Prostate gland (tissue), 2 donors: ENCODE measurements at regions not wholly inside any gene's neighbourhood (a gene's known extent, or its start where the extent isn't known, plus 50 kb on each side); places are given as distances from the start of the nearest gene placed in this dataset.

Experiments
- DNase-seq: peaks from one replicate; pipeline ENCODE4 v3.0.0-alpha.2; 2019; ENCODE audit warnings: low spot score
- H3K27ac ChIP-seq, 2 donors: fragments of 200-600 bp; sonication (generic); 2 replicates each; pipeline ENCODE4 v1.5.1; 2017 to 2019
- H3K27me3 ChIP-seq: fragments of 200-600 bp; sonication (generic); replicated peaks from 2 replicates; pipeline ENCODE4 v1.5.1; 2019; ENCODE audit not compliant: insufficient read depth
- H3K36me3 ChIP-seq, 2 donors: fragments of 200-600 bp; sonication (generic); 1 replicate in 1 of 2; 2 replicates in 1 of 2; pipeline versions ENCODE4 v1.5.1 to v1.8.1; 2017 to 2019
- H3K4me1 ChIP-seq: fragments of 200-600 bp; sonication (generic); replicated peaks from 2 replicates; pipeline ENCODE4 v1.5.1; 2019
- H3K4me3 ChIP-seq, 2 donors: fragments of 200-600 bp; sonication (generic); 2 replicates each; pipeline ENCODE4 v1.5.1; 2017 to 2019
- H3K9me3 ChIP-seq: fragments of 200-600 bp; sonication (generic); 2 replicates; pipeline ENCODE4 v1.5.1; 2017
- CTCF ChIP-seq, 4 experiments: fragments of 200-600 bp in 2 of 4; fragments of 450-650 bp in 2 of 4; sonication (generic) in 2 of 4; IDR thresholded peaks; 1 replicate in 3 of 4; 2 replicates in 1 of 4; pipeline ENCODE4 v1.5.1; 2016 to 2019; ENCODE audit warnings: antibody characterized with exemption in 4 of 4, mild to moderate bottlenecking in 2 of 4, moderate library complexity in 2 of 4
- POLR2A ChIP-seq: fragments of 450-650 bp; IDR thresholded peaks from one replicate; pipeline ENCODE4 v1.6.1; 2016; ENCODE audit warnings: antibody characterized with exemption, mild to moderate bottlenecking
- POLR2AphosphoS5 ChIP-seq: sonication (generic); formaldehyde crosslinking; IDR thresholded peaks from one replicate; pipeline ENCODE4 v1.6.1; 2017; ENCODE audit warnings: antibody characterized with exemption
- WGBS: methylation state at CpG from one replicate; pipeline ENCODE4 v1.1.5; 2018; 5-methylcytosine and 5-hydroxymethylcytosine counted together
- intact Hi-C: fragments of 100-400 bp; cut with DNase I; formaldehyde crosslinking; loops from one replicate; pipeline ENCODE4 v1.14.2; 2022

GRCh38 chr14:48384821-48385220, 709.4 kb upstream of the MDGA2 start:
- no peaks in the 10 kb centered on the region for H3K4me1 ChIP-seq
- no peaks in the 10 kb centered on the region for H3K36me3 ChIP-seq
- TF ChIP-seq POLR2AphosphoS5 (no peak), POLR2A (no peak), CTCF (IDR thresholded peaks at IDR 0.05) (no peak)
- H3K4me3 ChIP-seq: no peak overlapping the region
- no peak for DNase-seq
- H3K9me3 ChIP-seq: no peaks in the 10 kb centered on the region
- H3K27me3 ChIP-seq: no peaks in the 10 kb centered on the region
- WGBS: 27% methylated on average over 1 of the region's 1 CpG
- intact Hi-C loops: no loop called here
- no peak overlapping the region for H3K27ac ChIP-seq

DNA sequence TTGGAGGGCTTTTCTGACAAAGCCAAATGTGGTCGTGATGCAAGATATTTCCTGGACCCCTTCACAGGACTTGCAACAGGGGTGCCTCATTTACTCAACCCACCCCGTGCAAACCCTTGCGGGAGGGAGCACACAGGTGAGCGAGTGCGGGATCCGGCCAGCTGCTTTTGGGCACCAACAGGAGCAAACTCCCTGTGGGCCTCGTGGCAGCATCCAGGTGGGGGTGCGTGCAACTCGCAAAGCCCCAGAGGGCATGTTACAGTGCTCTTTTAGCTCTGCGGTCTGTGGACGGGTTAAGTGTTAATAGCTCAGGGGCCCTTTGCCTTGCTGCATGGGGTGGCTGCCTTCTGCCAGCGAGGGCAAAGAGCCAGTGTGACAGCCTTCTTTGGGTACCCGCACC, 707.6 kb upstream of the MDGA2 start:
- H3K36me3 ChIP-seq: no peaks in the 10 kb centered on the region
- no peaks in the 10 kb centered on the region for H3K27me3 ChIP-seq
- no peak overlapping the region for H3K27ac ChIP-seq
- no peak for DNase-seq
- H3K9me3 ChIP-seq: no peaks in the 10 kb centered on the region
- 95% methylated on average over 13 of the region's 13 CpGs for WGBS
- H3K4me3 ChIP-seq: no peak overlapping the region
- TF ChIP-seq POLR2A (no peak), POLR2AphosphoS5 (no peak), CTCF (IDR thresholded peaks at IDR 0.05) (no peak)
- no peaks in the 10 kb centered on the region for H3K4me1 ChIP-seq
- intact Hi-C loops: no loop called here

- intact Hi-C loops: no loop called here
- H3K4me3 ChIP-seq: no peak overlapping the region
- DNase-seq: no peak
- TF ChIP-seq CTCF (IDR thresholded peaks at IDR 0.05): no peak
- TF ChIP-seq POLR2AphosphoS5: no peak
- no peak for TF ChIP-seq POLR2A
- no peak overlapping the region for H3K27ac ChIP-seq
- H3K4me1 ChIP-seq: no peaks in the 10 kb centered on the region
- H3K9me3 ChIP-seq: no peaks in the 10 kb centered on the region
- H3K36me3 ChIP-seq: no peaks in the 10 kb centered on the region
- 93% methylated on average over 1 of the region's 1 CpG for WGBS
- no peaks in the 10 kb centered on the region for H3K27me3 ChIP-seq
Measured at GRCh38 chr14:48378541-48378940, 703.1 kb upstream of the MDGA2 start.

- no peak for DNase-seq
- no peaks in the 10 kb centered on the region for H3K4me1 ChIP-seq
- H3K27me3 ChIP-seq: no peaks in the 10 kb centered on the region
- H3K4me3 ChIP-seq: no peak overlapping the region
- intact Hi-C loops: no loop called here
- H3K27ac ChIP-seq: no peak overlapping the region
- no peaks in the 10 kb centered on the region for H3K36me3 ChIP-seq
- TF ChIP-seq CTCF (IDR thresholded peaks at IDR 0.05) (no peak), POLR2A (no peak)
- no peaks in the 10 kb centered on the region for H3K9me3 ChIP-seq
- 34% methylated on average over 3 of the region's 3 CpGs for WGBS
Measured at GRCh38 chr14:48373981-48374380, 698.6 kb upstream of the MDGA2 start.

GRCh38 chr14:48350971-48351370, 675.6 kb upstream of the MDGA2 start:
- H3K27me3 ChIP-seq: no peaks in the 10 kb centered on the region
- DNase-seq: no peak
- H3K27ac ChIP-seq: no peak overlapping the region
- WGBS: 64% methylated on average over 2 of the region's 2 CpGs
- TF ChIP-seq CTCF (IDR thresholded peaks at IDR 0.05) (no peak), POLR2A (no peak)
- no peaks in the 10 kb centered on the region for H3K36me3 ChIP-seq
- no peaks in the 10 kb centered on the region for H3K4me1 ChIP-seq
- intact Hi-C loops: no loop called here
- H3K9me3 ChIP-seq: no peaks in the 10 kb centered on the region
- H3K4me3 ChIP-seq: no peak overlapping the region
